Spleen (tissue), 7 donors: ENCODE measurements at regions not wholly inside any gene's neighbourhood (a gene's known extent, or its start where the extent isn't known, plus 50 kb on each side); places are given as distances from the start of the nearest gene placed in this dataset.

Source experiments
- CTCF ChIP-seq, 11 experiments: fragments of 200-600 bp in 7 of 11; fragments of 450-650 bp in 4 of 11; sonication (generic) in 4 of 11; IDR thresholded peaks in 8 of 11; conservative IDR thresholded peaks in 3 of 11; 1 replicate in 7 of 11; 2 replicates in 4 of 11; pipeline versions ENCODE4 v1.4.0 to v1.8.0; 2016 to 2021; ENCODE audit warnings: antibody characterized with exemption in 11 of 11, inconsistent platforms in 4 of 11, mild to moderate bottlenecking in 1 of 11
- POLR2A ChIP-seq, 3 donors: fragments of 450-650 bp; IDR thresholded peaks; one replicate each; pipeline ENCODE4 v1.5.1; 2017; ENCODE audit warnings: antibody characterized with exemption in 3 of 3, mild to moderate bottlenecking in 1 of 3
- POLR2AphosphoS5 ChIP-seq, 3 donors: sonication (generic); formaldehyde crosslinking; IDR thresholded peaks; one replicate each; pipeline ENCODE4 v1.5.1; 2017; ENCODE audit warnings: antibody characterized with exemption in 3 of 3
- donor health status: DM: no; HTN: no; CAD: no; lungs with moderate emphysema.
- donor health status: DM: no; HTN: no; CAD: no.
- donor health status: DM: no; HTN: no; CAD: no.

- TF ChIP-seq POLR2A (IDR thresholded peaks at IDR 0.05): no peak
- no peak for TF ChIP-seq CTCF (IDR thresholded peaks at IDR 0.05 in 8 of 11, conservative IDR thresholded peaks at IDR 0.05 in 3 of 11)
- TF ChIP-seq POLR2AphosphoS5 (IDR thresholded peaks at IDR 0.05): no peak
Observed at GRCh38 chr2:16784652-16785051, 119.0 kb upstream of the CYRIA start.
